SU-DHL-6 (cell line): ENCODE measurements at regions not wholly inside any gene's neighbourhood (a gene's known extent, or its start where the extent isn't known, plus 50 kb on each side); places are given as distances from the start of the nearest gene placed in this dataset.

ENCODE experiments used
- H2AFZ ChIP-seq: fragments of 200-600 bp; sonication (generic); 2 replicates; pipeline ENCODE4 v1.6.1; 2014; ENCODE audit warnings: low read depth, mild to moderate bottlenecking, moderate library complexity, mixed read lengths, antibody characterized with exemption, low read length; ENCODE audit not compliant: severe bottlenecking
- H3F3A ChIP-seq: fragments of 200-600 bp; shearing (Covaris generic); 2 replicates; pipeline ENCODE4 v1.6.0; 2016; ENCODE audit warnings: antibody characterized with exemption, mild to moderate bottlenecking; ENCODE audit not compliant: insufficient read depth
- H3K27ac ChIP-seq: fragments of 200-600 bp; sonication (generic); 2 replicates; pipeline ENCODE4 v1.5.1; 2016; ENCODE audit warnings: low read depth, mild to moderate bottlenecking, low read length, moderate library complexity, mixed read lengths
- H3K27me3 ChIP-seq: fragments of 200-600 bp; sonication (generic), shearing (Covaris generic); 2 replicates; pipeline ENCODE4 v1.6.0; 2014; ENCODE audit warnings: mild to moderate bottlenecking, low read length
- H3K36me3 ChIP-seq: fragments of 200-600 bp; sonication (generic); 2 replicates; pipeline ENCODE4 v1.6.1; 2014; ENCODE audit warnings: mild to moderate bottlenecking, low read length, mixed read lengths
- H3K4me2 ChIP-seq: fragments of 300-600, 200-600 bp; shearing (Covaris generic), sonication (generic); 2 replicates; pipeline ENCODE4 v1.6.0; 2014; ENCODE audit warnings: low read length, low read depth, mild to moderate bottlenecking; ENCODE audit not compliant: poor library complexity, severe bottlenecking
- H3K4me3 ChIP-seq: fragments of 200-600 bp; sonication (generic); 2 replicates; pipeline ENCODE4 v1.5.1; 2014; ENCODE audit warnings: antibody characterized with exemption, low read length, mild to moderate bottlenecking, mixed read lengths; ENCODE audit not compliant: insufficient read depth, poor library complexity, severe bottlenecking
- H3K79me2 ChIP-seq: fragments of 200-600 bp; sonication (generic); 2 replicates; pipeline ENCODE4 v1.6.1; 2014; ENCODE audit warnings: mild to moderate bottlenecking, low read length, moderate library complexity; ENCODE audit not compliant: insufficient read depth
- H3K9ac ChIP-seq: fragments of 200-600 bp; sonication (generic); 2 replicates; pipeline ENCODE4 v1.7.0; 2014; ENCODE audit warnings: mild to moderate bottlenecking, low read length
- H3K9me2 ChIP-seq: fragments of 200-600 bp; sonication (generic); replicated peaks from 2 replicates; pipeline ENCODE4 v1.6.1; 2014; ENCODE audit warnings: low read length; ENCODE audit not compliant: insufficient read depth
- H3K9me3 ChIP-seq: fragments of 200-600 bp; sonication (generic); 2 replicates; pipeline ENCODE4 v1.6.1; 2014; ENCODE audit warnings: low read length, mixed read lengths; ENCODE audit not compliant: insufficient read depth
- H4K20me1 ChIP-seq: fragments of 200-600 bp; sonication (generic); 2 replicates; pipeline ENCODE4 v1.6.1; 2014; ENCODE audit warnings: low read depth, mild to moderate bottlenecking, antibody characterized with exemption, low read length, moderate library complexity, mixed read lengths
- EZH2phosphoT487 ChIP-seq: fragments of 200-600 bp; sonication (generic), shearing (Covaris generic); conservative IDR thresholded peaks from 2 replicates; pipeline ENCODE4 v1.6.1; 2018; ENCODE audit warnings: mild to moderate bottlenecking, antibody characterized with exemption, low read length, moderate library complexity, mixed read lengths
- TF ChIP-seq, protein P1 (sequence below): fragments of 200-600 bp; sonication (generic); IDR thresholded peaks from one replicate; pipeline ENCODE4 v1.5.1; 2017; ENCODE audit warnings: antibody characterized with exemption, mild to moderate bottlenecking, low read length, moderate library complexity; ENCODE audit not compliant: insufficient read depth, poor library complexity, severe bottlenecking

DNA sequence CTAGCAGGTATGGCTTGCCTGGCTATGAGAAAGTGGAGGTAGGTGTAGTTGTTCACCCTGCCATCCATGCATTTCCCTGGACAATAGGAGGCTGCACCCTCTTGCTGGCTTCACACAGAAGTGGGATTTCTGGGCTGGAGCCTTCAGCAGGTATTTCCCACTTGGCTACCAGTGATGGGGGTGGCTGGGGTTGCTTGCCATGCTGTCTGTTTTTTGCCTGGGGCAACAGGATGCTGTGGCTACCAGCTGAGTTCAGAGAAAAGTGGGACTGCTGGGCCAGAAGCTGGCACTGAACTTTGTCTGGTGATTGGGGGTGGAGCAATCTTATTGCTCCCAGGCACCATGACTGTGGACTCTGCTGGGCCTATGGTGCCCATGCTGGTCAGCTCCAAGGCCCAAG, 299.6 kb downstream of the FAM170A start:
- Histone ChIP-seq H3K36me3 (no peaks in the 10 kb centered on the region), H3K79me2 (no peaks in the 10 kb centered on the region), H3K27ac (no peak overlapping the region), H3K4me2 (no peak overlapping the region), H3K9me2 (no peaks in the 10 kb centered on the region), H3K9ac (no peak overlapping the region), H4K20me1 (no peaks in the 10 kb centered on the region), H3K4me3 (no peak overlapping the region), H3K27me3 (no peaks in the 10 kb centered on the region), H3F3A (no peaks in the 10 kb centered on the region), H2AFZ (no peak overlapping the region), H3K9me3 (no peaks in the 10 kb centered on the region)
- TF ChIP-seq, protein P1, sequence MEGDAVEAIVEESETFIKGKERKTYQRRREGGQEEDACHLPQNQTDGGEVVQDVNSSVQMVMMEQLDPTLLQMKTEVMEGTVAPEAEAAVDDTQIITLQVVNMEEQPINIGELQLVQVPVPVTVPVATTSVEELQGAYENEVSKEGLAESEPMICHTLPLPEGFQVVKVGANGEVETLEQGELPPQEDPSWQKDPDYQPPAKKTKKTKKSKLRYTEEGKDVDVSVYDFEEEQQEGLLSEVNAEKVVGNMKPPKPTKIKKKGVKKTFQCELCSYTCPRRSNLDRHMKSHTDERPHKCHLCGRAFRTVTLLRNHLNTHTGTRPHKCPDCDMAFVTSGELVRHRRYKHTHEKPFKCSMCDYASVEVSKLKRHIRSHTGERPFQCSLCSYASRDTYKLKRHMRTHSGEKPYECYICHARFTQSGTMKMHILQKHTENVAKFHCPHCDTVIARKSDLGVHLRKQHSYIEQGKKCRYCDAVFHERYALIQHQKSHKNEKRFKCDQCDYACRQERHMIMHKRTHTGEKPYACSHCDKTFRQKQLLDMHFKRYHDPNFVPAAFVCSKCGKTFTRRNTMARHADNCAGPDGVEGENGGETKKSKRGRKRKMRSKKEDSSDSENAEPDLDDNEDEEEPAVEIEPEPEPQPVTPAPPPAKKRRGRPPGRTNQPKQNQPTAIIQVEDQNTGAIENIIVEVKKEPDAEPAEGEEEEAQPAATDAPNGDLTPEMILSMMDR, result no peak
- TF ChIP-seq EZH2phosphoT487, result no peak

DNA sequence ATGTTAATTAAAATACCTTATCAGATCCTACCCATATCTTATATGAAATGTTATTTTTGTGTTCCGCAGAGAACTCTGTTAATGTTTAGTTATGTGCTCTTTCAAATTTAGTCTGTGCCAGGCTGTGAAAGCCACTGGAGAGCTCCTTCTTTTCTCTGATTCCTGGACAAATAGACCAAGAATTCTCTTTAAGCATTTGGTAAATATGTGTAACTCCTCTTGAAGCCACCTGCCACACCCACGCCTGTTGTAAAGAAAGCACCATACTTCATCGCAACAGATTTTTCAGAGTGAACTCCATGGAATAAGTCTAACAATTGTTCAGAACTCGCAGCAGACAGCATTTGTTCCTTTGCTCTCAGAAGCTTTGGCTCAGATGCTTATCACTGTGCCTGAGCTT, 301.1 kb downstream of the FAM170A start:
- Histone ChIP-seq H3K9me2 (no peaks in the 10 kb centered on the region), H3K9me3 (no peaks in the 10 kb centered on the region), H3K4me2 (no peak overlapping the region), H3K4me3 (no peak overlapping the region), H3K36me3 (no peaks in the 10 kb centered on the region), H3K27me3 (no peaks in the 10 kb centered on the region), H3K79me2 (no peaks in the 10 kb centered on the region), H2AFZ (no peak overlapping the region), H3K27ac (no peak overlapping the region), H3F3A (no peaks in the 10 kb centered on the region), H4K20me1 (no peaks in the 10 kb centered on the region), H3K9ac (no peak overlapping the region)
- TF ChIP-seq, protein P1, result no peak
- no peak for TF ChIP-seq EZH2phosphoT487

DNA sequence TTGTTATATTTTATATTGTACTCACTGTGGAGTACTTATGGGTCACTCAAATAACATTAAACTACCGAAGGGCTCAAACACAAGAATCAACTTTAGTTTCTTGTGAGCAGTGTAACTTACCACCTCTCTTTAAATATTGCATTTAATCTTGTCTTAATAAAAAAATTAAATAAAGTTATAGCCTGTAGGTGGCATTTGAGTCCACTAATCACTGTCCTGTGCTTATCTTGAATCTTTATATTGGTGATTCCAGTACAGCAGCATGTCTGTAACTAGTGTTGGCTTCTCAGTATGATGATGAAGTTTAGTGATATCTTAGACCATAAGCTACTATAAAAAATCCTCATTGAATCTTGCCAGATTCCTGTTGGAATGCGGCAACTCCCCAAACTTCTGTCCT, 313.8 kb downstream of the FAM170A start:
- H3K4me2 ChIP-seq, result no peak overlapping the region
- no peaks in the 10 kb centered on the region; the same call in 1 of the 2 replicates for H3K27me3 ChIP-seq
- H3F3A ChIP-seq, result no peaks in the 10 kb centered on the region
- no peak overlapping the region for H3K9ac ChIP-seq
- H2AFZ ChIP-seq, result no peak overlapping the region
- no peaks in the 10 kb centered on the region for H3K79me2 ChIP-seq
- H3K9me3 ChIP-seq, result no peaks in the 10 kb centered on the region
- H3K36me3 ChIP-seq, result no peaks in the 10 kb centered on the region
- no peaks in the 10 kb centered on the region for H3K9me2 ChIP-seq
- TF ChIP-seq, protein P1, result no peak
- no peak for TF ChIP-seq EZH2phosphoT487
- H4K20me1 ChIP-seq, result no peaks in the 10 kb centered on the region
- H3K4me3 ChIP-seq, result no peak overlapping the region
- no peak overlapping the region for H3K27ac ChIP-seq

DNA sequence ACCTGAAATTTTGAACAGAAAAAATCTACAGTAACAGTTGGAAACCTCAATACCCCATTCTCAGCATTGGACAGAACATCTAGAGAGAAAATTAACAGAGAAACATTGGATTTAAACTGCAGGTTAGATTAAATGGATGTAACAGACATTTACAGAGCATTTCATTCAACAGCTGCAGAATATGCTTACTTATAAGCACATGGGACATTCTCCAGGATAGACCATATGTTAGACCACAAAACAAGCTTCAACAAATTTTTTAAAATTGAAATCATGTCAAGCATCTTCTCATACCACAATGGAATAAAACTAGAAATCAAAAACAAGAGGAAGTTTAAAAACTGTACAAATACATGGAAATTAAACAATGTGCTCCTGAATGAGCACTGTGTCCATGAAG, 316.3 kb downstream of the FAM170A start:
- Histone ChIP-seq H3K79me2 (no peaks in the 10 kb centered on the region), H3F3A (no peaks in the 10 kb centered on the region), H3K27me3 (no peaks in the 10 kb centered on the region; the same call in 1 of the 2 replicates), H4K20me1 (no peaks in the 10 kb centered on the region), H3K36me3 (no peaks in the 10 kb centered on the region), H3K27ac (no peak overlapping the region), H3K9ac (no peak overlapping the region), H3K9me3 (no peaks in the 10 kb centered on the region), H2AFZ (no peak overlapping the region), H3K4me3 (no peak overlapping the region), H3K4me2 (no peak overlapping the region), H3K9me2 (no peaks in the 10 kb centered on the region)
- no peak for TF ChIP-seq EZH2phosphoT487
- TF ChIP-seq, protein P1, result no peak
